MCF 10A (cell line): ENCODE measurements at regions not wholly inside any gene's neighbourhood (a gene's known extent, or its start where the extent isn't known, plus 50 kb on each side); places are given as distances from the start of the nearest gene placed in this dataset.

ENCODE experiments used
- BruUV-seq: library from RNA; stranded (reverse); fragments of 400-500 nt; replicated peaks from 2 replicates; lab custom pipeline; 2021; lab: Mats Ljungman, UMichigan
- CTCF ChIA-PET: fragments of 300-600 bp; sonication (Branson Sonifier 250); formaldehyde crosslinking; extraction: SDS; loops from one replicate; lab custom pipeline; 2021; ENCODE audit warnings: antibody characterized with exemption, inconsistent platforms; lab: Yijun Ruan, JAX
- POLR2A ChIA-PET: fragments of 300-600, 350-650 bp; sonication (Branson Sonifier 250); formaldehyde crosslinking; extraction: SDS; loops from one replicate; lab custom pipeline; 2020; ENCODE audit warnings: antibody characterized with exemption, inconsistent platforms; lab: Yijun Ruan, JAX
- DNase-seq: peaks from one replicate; pipeline ENCODE4 v3.0.0-alpha.2; 2018; ENCODE audit not compliant: unreplicated experiment
- H3K27ac Mint-ChIP-seq: one replicate; pipeline ENCODE4 v1.8.0; 2022; ENCODE audit warnings: mild to moderate bottlenecking, low read depth, mixed read lengths; ENCODE audit not compliant: unreplicated experiment
- H3K27me3 Mint-ChIP-seq: one replicate; pipeline ENCODE4 v1.8.0; 2022; ENCODE audit warnings: mixed read lengths; ENCODE audit not compliant: insufficient read depth, unreplicated experiment
- H3K36me3 Mint-ChIP-seq: one replicate; pipeline ENCODE4 v1.8.0; 2022; ENCODE audit warnings: mild to moderate bottlenecking, moderate library complexity, mixed read lengths; ENCODE audit not compliant: insufficient read depth, unreplicated experiment
- H3K4me1 Mint-ChIP-seq: one replicate; pipeline ENCODE4 v1.8.0; 2022; ENCODE audit warnings: mixed read lengths; ENCODE audit not compliant: insufficient read depth, unreplicated experiment
- H3K4me3 Mint-ChIP-seq: one replicate; pipeline ENCODE4 v1.8.0; 2022; ENCODE audit warnings: mild to moderate bottlenecking, moderate library complexity, mixed read lengths; ENCODE audit not compliant: unreplicated experiment
- H3K9me3 Mint-ChIP-seq: one replicate; pipeline ENCODE4 v1.8.0; 2022; ENCODE audit warnings: mixed read lengths; ENCODE audit not compliant: unreplicated experiment
- intact Hi-C: fragments of 100-400 bp; cut with micrococcal nuclease; formaldehyde crosslinking; loops from 2 replicates; pipeline ENCODE4 v1.14.1; 2022
- TF ChIP-seq, protein P1 (sequence below): fragments of 200-600 bp; IDR thresholded peaks from one replicate; pipeline ENCODE4 v1.8.0; 2022; ENCODE audit warnings: antibody characterized with exemption, mild to moderate bottlenecking; ENCODE audit not compliant: unreplicated experiment

DNA sequence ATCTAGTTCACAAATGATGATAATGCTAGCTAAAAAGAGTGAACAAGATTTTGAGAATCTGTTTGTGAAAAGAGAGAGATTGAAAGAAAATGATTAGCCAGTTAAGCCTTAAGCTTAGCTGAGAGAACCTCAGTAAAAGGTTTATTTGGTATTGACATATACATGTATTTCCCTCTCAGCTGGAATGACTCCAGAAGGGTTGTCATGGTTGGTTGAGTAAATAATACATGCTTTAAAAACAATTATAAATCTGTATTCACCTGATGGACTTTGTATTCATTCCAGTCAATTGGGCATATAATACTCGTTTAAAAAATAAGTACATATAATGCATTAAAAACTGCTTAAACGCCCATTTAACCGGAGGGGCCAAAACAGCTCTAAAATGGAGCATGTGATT, 181.4 kb downstream of the GRB14 start:
- ChIA-PET POLR2A (no interaction called here), CTCF (interaction anchor here (1.4 kb wide), 1 partner anchor 11 kb away, joined by 4 read pairs; no protein-coding TSS in a partner anchor)
- Mint-ChIP-seq H3K4me3 (no peak overlapping the region), H3K4me1 (no peaks in the 10 kb centered on the region), H3K27me3 (no peaks in the 10 kb centered on the region), H3K9me3 (no peaks in the 10 kb centered on the region), H3K27ac (no peak overlapping the region), H3K36me3 (no peaks in the 10 kb centered on the region)
- no peak for DNase-seq
- no TSS peak for BruUV-seq
- TF ChIP-seq, protein P1, sequence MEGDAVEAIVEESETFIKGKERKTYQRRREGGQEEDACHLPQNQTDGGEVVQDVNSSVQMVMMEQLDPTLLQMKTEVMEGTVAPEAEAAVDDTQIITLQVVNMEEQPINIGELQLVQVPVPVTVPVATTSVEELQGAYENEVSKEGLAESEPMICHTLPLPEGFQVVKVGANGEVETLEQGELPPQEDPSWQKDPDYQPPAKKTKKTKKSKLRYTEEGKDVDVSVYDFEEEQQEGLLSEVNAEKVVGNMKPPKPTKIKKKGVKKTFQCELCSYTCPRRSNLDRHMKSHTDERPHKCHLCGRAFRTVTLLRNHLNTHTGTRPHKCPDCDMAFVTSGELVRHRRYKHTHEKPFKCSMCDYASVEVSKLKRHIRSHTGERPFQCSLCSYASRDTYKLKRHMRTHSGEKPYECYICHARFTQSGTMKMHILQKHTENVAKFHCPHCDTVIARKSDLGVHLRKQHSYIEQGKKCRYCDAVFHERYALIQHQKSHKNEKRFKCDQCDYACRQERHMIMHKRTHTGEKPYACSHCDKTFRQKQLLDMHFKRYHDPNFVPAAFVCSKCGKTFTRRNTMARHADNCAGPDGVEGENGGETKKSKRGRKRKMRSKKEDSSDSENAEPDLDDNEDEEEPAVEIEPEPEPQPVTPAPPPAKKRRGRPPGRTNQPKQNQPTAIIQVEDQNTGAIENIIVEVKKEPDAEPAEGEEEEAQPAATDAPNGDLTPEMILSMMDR = no peak
- intact Hi-C loops = no loop called here

DNA sequence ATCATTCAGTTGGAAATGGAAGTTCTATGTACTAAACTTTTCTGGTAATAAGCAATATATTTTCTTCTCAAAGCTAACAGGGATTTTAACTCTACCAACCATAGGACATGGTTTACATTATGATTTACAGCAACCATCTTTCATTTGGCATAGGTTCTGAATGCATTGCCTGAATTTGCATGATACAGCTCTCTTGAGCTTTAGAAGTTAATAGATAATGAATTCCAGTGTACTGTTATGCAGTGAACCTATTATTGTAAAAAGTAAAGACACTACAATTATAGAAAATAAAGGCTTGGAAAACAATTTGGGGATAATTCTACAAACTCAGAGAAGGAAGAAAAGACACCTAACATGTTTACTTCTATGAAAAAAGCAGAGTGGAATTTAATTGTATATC, 182.0 kb downstream of the GRB14 start:
- no peaks in the 10 kb centered on the region for H3K36me3 Mint-ChIP-seq
- TF ChIP-seq, protein P1 = no peak
- no peaks in the 10 kb centered on the region for H3K9me3 Mint-ChIP-seq
- no TSS peak for BruUV-seq
- H3K27me3 Mint-ChIP-seq = no peaks in the 10 kb centered on the region
- POLR2A ChIA-PET = no interaction called here
- DNase-seq = no peak
- no peaks in the 10 kb centered on the region for H3K4me1 Mint-ChIP-seq
- H3K4me3 Mint-ChIP-seq = no peak overlapping the region
- CTCF ChIA-PET = interaction anchor here (1.4 kb wide), 1 partner anchor 10 kb away, joined by 4 read pairs; no protein-coding TSS in a partner anchor
- intact Hi-C loops = no loop called here
- H3K27ac Mint-ChIP-seq = no peak overlapping the region

DNA sequence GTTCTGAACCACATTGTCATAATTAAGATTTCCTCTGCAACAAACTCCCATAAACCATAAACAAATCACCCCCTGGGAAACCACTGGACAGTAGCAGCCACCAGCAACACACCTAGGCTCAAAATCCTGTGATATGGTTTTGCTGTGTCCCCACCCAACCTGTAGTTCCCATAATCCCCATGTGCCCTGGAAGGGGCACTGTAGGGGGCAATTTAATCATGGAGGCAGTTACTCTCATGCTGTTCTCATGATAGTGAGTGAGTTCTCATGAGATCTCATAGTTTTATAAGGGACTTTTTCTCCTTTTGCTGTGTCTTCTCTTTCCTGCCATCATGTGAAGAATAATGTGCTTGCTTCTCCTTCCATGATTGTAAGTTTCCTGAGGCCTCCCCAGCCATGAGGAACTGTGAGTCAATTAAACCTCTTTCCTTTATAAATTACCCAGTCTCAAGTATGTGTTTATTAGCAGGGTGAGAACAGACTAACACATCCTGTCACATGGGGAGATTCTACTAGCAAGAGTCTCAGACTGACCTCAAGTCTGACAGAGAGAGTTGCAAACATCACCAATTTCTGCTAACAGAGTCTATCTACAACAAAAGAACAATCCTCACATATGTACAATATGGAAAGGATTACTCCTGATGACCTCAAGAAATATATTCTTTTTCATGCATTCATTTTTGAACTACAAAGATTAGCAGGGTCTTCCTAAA, 182.6 kb downstream of the GRB14 start:
- H3K9me3 Mint-ChIP-seq = no peaks in the 10 kb centered on the region
- no peaks in the 10 kb centered on the region for H3K4me1 Mint-ChIP-seq
- H3K36me3 Mint-ChIP-seq = no peaks in the 10 kb centered on the region
- BruUV-seq = no TSS peak
- H3K4me3 Mint-ChIP-seq = no peak overlapping the region
- ChIA-PET CTCF (interaction anchor here (1.4 kb wide), 1 partner anchor 10 kb away, joined by 4 read pairs; no protein-coding TSS in a partner anchor), POLR2A (no interaction called here)
- intact Hi-C loops = no loop called here
- H3K27ac Mint-ChIP-seq = no peak overlapping the region
- no peak for DNase-seq
- TF ChIP-seq, protein P1 = no peak
- H3K27me3 Mint-ChIP-seq = no peaks in the 10 kb centered on the region

DNA sequence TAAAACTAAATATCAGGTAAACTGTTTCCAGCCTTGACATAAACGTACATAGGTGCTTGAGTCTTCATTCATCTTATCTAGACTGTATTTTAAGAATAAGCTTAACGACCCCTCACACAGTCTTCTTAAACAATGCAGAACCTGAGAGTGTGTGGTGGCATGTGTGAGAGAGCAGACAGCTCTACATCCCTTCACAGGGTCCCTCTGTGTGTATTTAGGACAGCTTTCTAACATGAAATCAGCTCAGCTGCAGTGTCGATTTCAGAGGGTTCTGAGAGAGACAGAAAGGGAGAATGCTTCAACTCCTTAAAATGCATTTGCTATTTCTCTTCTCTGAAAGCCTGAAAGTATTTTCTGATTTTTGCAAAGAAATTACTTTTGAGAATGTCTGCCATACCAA, 185.2 kb downstream of the GRB14 start:
- intact Hi-C loops = no loop called here
- TF ChIP-seq, protein P1 = no peak
- ChIA-PET CTCF (interaction anchor here (0.5 to 1.1 kb wide), 5 partner anchors 9 to 933 kb away, joined by 3 to 4 read pairs (median 3); no protein-coding TSS in a partner anchor), POLR2A (no interaction called here)
- Mint-ChIP-seq H3K27me3 (no peaks in the 10 kb centered on the region), H3K36me3 (no peaks in the 10 kb centered on the region), H3K4me3 (no peak overlapping the region), H3K4me1 (no peaks in the 10 kb centered on the region), H3K9me3 (no peaks in the 10 kb centered on the region), H3K27ac (no peak overlapping the region)
- no TSS peak for BruUV-seq
- DNase-seq = no peak
